Loucy (cell line): ENCODE measurements at regions not wholly inside any gene's neighbourhood (a gene's known extent, or its start where the extent isn't known, plus 50 kb on each side); places are given as distances from the start of the nearest gene placed in this dataset.

Source experiments
- H2AFZ ChIP-seq: fragments of 200-600 bp; sonication (generic); 2 replicates; pipeline ENCODE4 v1.6.0; 2016; ENCODE audit warnings: antibody characterized with exemption, mild to moderate bottlenecking, low read length, moderate library complexity
- H3F3A ChIP-seq: fragments of 200-600 bp; 2 replicates; pipeline ENCODE4 v1.6.0; 2016; ENCODE audit warnings: antibody characterized with exemption, low read depth, mild to moderate bottlenecking
- H3K27me3 ChIP-seq: fragments of 200-600 bp; sonication (generic); 2 replicates; pipeline ENCODE4 v1.6.1; 2014; ENCODE audit warnings: low read length, mild to moderate bottlenecking; ENCODE audit not compliant: insufficient read depth, poor library complexity, severe bottlenecking
- H3K36me3 ChIP-seq: fragments of 200-600 bp; sonication (generic); 2 replicates; pipeline ENCODE4 v1.6.1; 2016; ENCODE audit warnings: low read length; ENCODE audit not compliant: insufficient read depth
- H3K4me1 ChIP-seq: fragments of 200-600 bp; sonication (generic); 2 replicates; pipeline ENCODE4 v1.5.1; 2014; ENCODE audit warnings: low read length, mild to moderate bottlenecking; ENCODE audit not compliant: insufficient read depth, poor library complexity, severe bottlenecking
- H3K4me2 ChIP-seq: fragments of 200-600 bp; sonication (generic); 2 replicates; pipeline ENCODE4 v1.6.0; 2014; ENCODE audit warnings: antibody characterized with exemption, low read length, low read depth, mild to moderate bottlenecking; ENCODE audit not compliant: poor library complexity, severe bottlenecking
- H3K4me3 ChIP-seq: fragments of 200-600 bp; sonication (generic); 2 replicates; pipeline ENCODE4 v1.5.1; 2014; ENCODE audit warnings: low read length, mild to moderate bottlenecking, mixed read lengths; ENCODE audit not compliant: poor library complexity, severe bottlenecking
- H3K79me2 ChIP-seq: fragments of 200-600 bp; sonication (generic); 2 replicates; pipeline ENCODE4 v1.6.1; 2014; ENCODE audit warnings: low read length; ENCODE audit not compliant: insufficient read depth
- H3K9ac ChIP-seq: fragments of 200-600 bp; sonication (generic); 2 replicates; pipeline ENCODE4 v1.6.0; 2014; ENCODE audit warnings: mild to moderate bottlenecking, low read depth, low read length, moderate library complexity; ENCODE audit not compliant: poor library complexity, severe bottlenecking
- H3K9me2 ChIP-seq: fragments of 200-600 bp; sonication (generic); replicated peaks from 2 replicates; pipeline ENCODE4 v1.6.1; 2016; ENCODE audit warnings: low read depth, low read length, mixed read lengths
- H3K9me3 ChIP-seq: fragments of 200-600 bp; sonication (generic); 2 replicates; pipeline ENCODE4 v1.6.1; 2014; ENCODE audit warnings: mild to moderate bottlenecking, antibody characterized with exemption, low read length, low read depth; ENCODE audit not compliant: insufficient read depth
- H4K20me1 ChIP-seq: fragments of 200-600 bp; sonication (generic); 2 replicates; pipeline ENCODE4 v1.6.0; 2014; ENCODE audit warnings: antibody characterized with exemption, low read length, mild to moderate bottlenecking; ENCODE audit not compliant: insufficient read depth, poor library complexity, severe bottlenecking
- EZH2phosphoT487 ChIP-seq: fragments of 200-600 bp; IDR thresholded peaks from 2 replicates; pipeline ENCODE4 v1.6.1; 2018; ENCODE audit warnings: antibody characterized with exemption, mild to moderate bottlenecking, moderate library complexity, borderline replicate concordance
- TF ChIP-seq, protein P1 (sequence below): fragments of 200-600 bp; sonication (generic); conservative IDR thresholded peaks from 2 replicates; pipeline ENCODE4 v1.5.1; 2014; ENCODE audit warnings: mild to moderate bottlenecking, antibody characterized with exemption, low read length

DNA sequence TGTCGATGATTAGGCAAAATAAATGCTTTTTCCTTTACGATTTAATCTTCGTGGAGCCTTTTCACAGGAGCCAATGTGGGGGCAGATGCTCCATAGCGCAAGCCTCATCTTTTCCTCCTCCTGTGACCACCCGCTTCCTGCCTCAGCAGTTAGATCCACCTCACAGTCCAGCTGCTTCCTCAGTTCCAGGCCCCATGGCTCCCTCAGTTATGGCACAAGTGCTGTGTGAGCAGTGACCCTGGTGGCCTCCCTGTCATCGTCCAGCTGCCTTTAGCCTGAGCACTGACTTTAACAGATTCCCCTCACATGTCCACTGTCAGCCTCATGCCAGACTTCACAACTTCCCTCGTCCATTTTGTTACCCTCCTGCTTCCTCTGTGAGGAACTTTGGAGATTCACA lies 424.6 kb upstream of the GBE1 start:
- Histone ChIP-seq H3K79me2 (no peaks in the 10 kb centered on the region), H2AFZ (no peak overlapping the region), H3K36me3 (no peaks in the 10 kb centered on the region), H3K4me3 (no peak overlapping the region), H3K4me1 (no peaks in the 10 kb centered on the region), H3K9me2 (no peaks in the 10 kb centered on the region), H4K20me1 (no peaks in the 10 kb centered on the region), H3K4me2 (no peak overlapping the region), H3F3A (no peaks in the 10 kb centered on the region), H3K9me3 (no peaks in the 10 kb centered on the region), H3K27me3 (no peaks in the 10 kb centered on the region), H3K9ac (no peak overlapping the region)
- TF ChIP-seq, protein P1, sequence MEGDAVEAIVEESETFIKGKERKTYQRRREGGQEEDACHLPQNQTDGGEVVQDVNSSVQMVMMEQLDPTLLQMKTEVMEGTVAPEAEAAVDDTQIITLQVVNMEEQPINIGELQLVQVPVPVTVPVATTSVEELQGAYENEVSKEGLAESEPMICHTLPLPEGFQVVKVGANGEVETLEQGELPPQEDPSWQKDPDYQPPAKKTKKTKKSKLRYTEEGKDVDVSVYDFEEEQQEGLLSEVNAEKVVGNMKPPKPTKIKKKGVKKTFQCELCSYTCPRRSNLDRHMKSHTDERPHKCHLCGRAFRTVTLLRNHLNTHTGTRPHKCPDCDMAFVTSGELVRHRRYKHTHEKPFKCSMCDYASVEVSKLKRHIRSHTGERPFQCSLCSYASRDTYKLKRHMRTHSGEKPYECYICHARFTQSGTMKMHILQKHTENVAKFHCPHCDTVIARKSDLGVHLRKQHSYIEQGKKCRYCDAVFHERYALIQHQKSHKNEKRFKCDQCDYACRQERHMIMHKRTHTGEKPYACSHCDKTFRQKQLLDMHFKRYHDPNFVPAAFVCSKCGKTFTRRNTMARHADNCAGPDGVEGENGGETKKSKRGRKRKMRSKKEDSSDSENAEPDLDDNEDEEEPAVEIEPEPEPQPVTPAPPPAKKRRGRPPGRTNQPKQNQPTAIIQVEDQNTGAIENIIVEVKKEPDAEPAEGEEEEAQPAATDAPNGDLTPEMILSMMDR, result no peak
- no peak for TF ChIP-seq EZH2phosphoT487

DNA sequence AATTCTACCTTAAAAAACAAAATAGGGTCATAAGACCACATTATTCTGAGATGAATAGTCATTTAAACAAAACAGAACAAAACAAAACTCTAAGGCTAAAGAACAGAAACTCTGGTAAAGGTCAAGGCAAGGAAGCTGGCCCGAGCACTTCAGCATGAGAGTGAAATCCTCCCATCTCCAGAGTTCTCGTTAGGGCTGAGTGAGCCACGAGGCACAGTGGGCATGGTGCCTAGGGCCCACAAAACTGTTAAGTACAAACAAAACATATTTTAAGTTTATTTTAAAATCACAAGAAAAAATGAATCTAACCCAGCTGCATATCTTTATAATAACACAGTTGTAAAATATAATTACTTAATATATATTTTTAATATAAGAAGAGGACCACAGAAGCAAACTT lies 417.8 kb upstream of the GBE1 start:
- Histone ChIP-seq H3K27me3 (no peaks in the 10 kb centered on the region), H3K9ac (no peak overlapping the region), H3K79me2 (no peaks in the 10 kb centered on the region), H4K20me1 (no peaks in the 10 kb centered on the region), H3K4me2 (no peak overlapping the region), H3K36me3 (no peaks in the 10 kb centered on the region), H2AFZ (no peak overlapping the region), H3K9me2 (no peaks in the 10 kb centered on the region), H3K4me1 (no peaks in the 10 kb centered on the region), H3K4me3 (no peak overlapping the region), H3F3A (no peaks in the 10 kb centered on the region), H3K9me3 (no peaks in the 10 kb centered on the region)
- TF ChIP-seq, protein P1, result no peak
- no peak for TF ChIP-seq EZH2phosphoT487

DNA sequence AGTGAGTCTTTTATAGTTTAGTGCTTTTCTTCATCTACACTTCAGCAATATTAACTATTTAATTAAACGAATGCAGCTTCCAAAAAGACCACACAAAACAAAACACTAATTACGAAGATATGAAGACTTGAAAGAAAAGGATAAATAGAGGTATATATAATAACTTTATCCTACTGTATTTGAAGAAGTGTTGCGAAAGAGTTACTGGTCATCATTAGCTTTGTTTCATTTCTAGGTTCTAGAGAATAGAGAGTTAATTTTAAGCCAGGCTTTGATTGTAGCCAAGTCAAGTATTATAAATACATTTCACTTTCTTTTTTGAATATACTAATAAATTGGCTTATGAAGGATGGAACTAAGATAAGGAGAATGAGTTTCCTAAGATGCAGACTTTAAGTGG lies 416.8 kb upstream of the GBE1 start:
- Histone ChIP-seq H4K20me1 (no peaks in the 10 kb centered on the region), H3K9me3 (no peaks in the 10 kb centered on the region), H3K9ac (no peak overlapping the region), H3K36me3 (no peaks in the 10 kb centered on the region), H2AFZ (no peak overlapping the region), H3K4me2 (no peak overlapping the region), H3K4me3 (no peak overlapping the region), H3F3A (no peaks in the 10 kb centered on the region), H3K27me3 (no peaks in the 10 kb centered on the region), H3K9me2 (no peaks in the 10 kb centered on the region), H3K4me1 (no peaks in the 10 kb centered on the region), H3K79me2 (no peaks in the 10 kb centered on the region)
- no peak for TF ChIP-seq EZH2phosphoT487
- TF ChIP-seq, protein P1, result no peak
